Pancreas (tissue), 10 donors: ENCODE measurements at regions not wholly inside any gene's neighbourhood (a gene's known extent, or its start where the extent isn't known, plus 50 kb on each side); places are given as distances from the start of the nearest gene placed in this dataset.

Source experiments
- ATAC-seq, 4 donors: fragments of 200-7000 bp; cut with Tn5 transposase; one replicate each; pipeline versions ENCODE4 v1.8.0 to v1.9.1; 2020; ENCODE audit warnings: mild to moderate bottlenecking in 4 of 4, moderate library complexity in 4 of 4
- DNase-seq, 6 donors: peaks; one replicate each; pipeline ENCODE4 v3.0.0-alpha.2; 2020
- FAIRE-seq: peaks from 2 replicates; lab custom pipeline; 2012; peaks lifted over from hg19 to GRCh38; lab: Jason Lieb, UNC
- H3K27ac ChIP-seq, 4 donors: fragments of 200-600 bp; sonication (generic); 1 replicate in 3 of 4; 2 replicates in 1 of 4; pipeline versions ENCODE4 v1.5.0 to v1.8.0; 2020
- H3K27me3 ChIP-seq, 4 donors: fragments of 200-600 bp; one replicate each; pipeline ENCODE4 v1.8.0; 2021
- H3K36me3 ChIP-seq, 3 donors: fragments of 200-600 bp; sonication (generic) in 1 of 3; one replicate each; pipeline versions ENCODE4 v1.5.0 to v1.8.0; 2020 to 2021
- H3K4me1 ChIP-seq, 3 donors: fragments of 200-600 bp; one replicate each; pipeline ENCODE4 v1.8.0; 2021
- H3K4me3 ChIP-seq, 4 donors: fragments of 200-600 bp; sonication (generic) in 2 of 4; one replicate each; pipeline versions ENCODE4 v1.5.0 to v1.8.0; 2020 to 2021
- H3K9me3 ChIP-seq, 4 donors: fragments of 200-600 bp; one replicate each; pipeline ENCODE4 v1.8.0; 2021
- CTCF ChIP-seq, 4 donors: fragments of 200-600 bp; sonication (generic) in 3 of 4; IDR thresholded peaks; one replicate each; pipeline versions ENCODE4 v1.5.0 to v1.8.0; 2021; ENCODE audit warnings: antibody characterized with exemption in 4 of 4
- WGBS, 2 donors: extraction: QIAGEN DNeasy Blood & Tissue Kit; methylation state at CpG; one replicate each; pipeline ENCODE4 v1.1.7; 2013; 5-methylcytosine and 5-hydroxymethylcytosine counted together
- intact Hi-C, 3 donors: fragments of 100-400 bp; cut with DNase I; formaldehyde crosslinking; loops; one replicate each; pipeline versions ENCODE4 v1.11.1 to v1.14.2; 2022
- donor health status: healthy with polysubstance abuse.
- donor health status: DM: no; HTN: no; CAD: no; lungs with moderate emphysema.
- donor health status: DM: no; HTN: no; CAD: no.
- donor health status: control.
- donor health status: control.
- donor health status: Bipolar disorder and iron deficiency.
- donor health status: DM: yes; HTN: yes; CAD: no.
- donor health status: DM: no; HTN: no; CAD: no.
- donor health status: DM: no; HTN: no; CAD: no.
- donor health status: DM: yes; HTN: yes; CAD: no.

GRCh38 chr4:181258569-181258968 is 984.6 kb upstream of the TENM3 start:
- no peak overlapping the region for H3K4me3 ChIP-seq
- H3K27me3 ChIP-seq: no peaks in the 10 kb centered on the region
- no peaks in the 10 kb centered on the region for H3K9me3 ChIP-seq
- no peak for TF ChIP-seq CTCF (IDR thresholded peaks at IDR 0.05)
- 1 to 3% methylated on average over 2 of the region's 2 CpGs for WGBS, 2 donors
- intact Hi-C loops: no loop called here
- no peaks in the 10 kb centered on the region for H3K36me3 ChIP-seq
- FAIRE-seq (no peak), DNase-seq (no peak), ATAC-seq (no peak)
- no peak overlapping the region for H3K27ac ChIP-seq
- no peaks in the 10 kb centered on the region for H3K4me1 ChIP-seq

GRCh38 chr4:181259081-181259709 is 984.0 kb upstream of the TENM3 start:
- ATAC-seq: no peak
- H3K27ac ChIP-seq: no peak overlapping the region
- WGBS, 2 donors: 49 to 58% methylated on average over 4 of the region's 4 CpGs
- no peak for TF ChIP-seq CTCF (IDR thresholded peaks at IDR 0.05)
- no peaks in the 10 kb centered on the region for H3K4me1 ChIP-seq
- no peaks in the 10 kb centered on the region for H3K27me3 ChIP-seq
- no peak for FAIRE-seq
- no peaks in the 10 kb centered on the region for H3K36me3 ChIP-seq
- intact Hi-C loops: no loop called here
- DNase-seq: no peak
- no peak overlapping the region for H3K4me3 ChIP-seq
- H3K9me3 ChIP-seq: no peaks in the 10 kb centered on the region

GRCh38 chr4:181261279-181261678 is 981.9 kb upstream of the TENM3 start:
- no peak overlapping the region for H3K27ac ChIP-seq
- ATAC-seq (no peak), FAIRE-seq (no peak), DNase-seq (no peak)
- no peak for TF ChIP-seq CTCF (IDR thresholded peaks at IDR 0.05)
- intact Hi-C loops: no loop called here
- WGBS, 2 donors: 9 to 13% methylated on average over 5 of the region's 5 CpGs
- no peak overlapping the region for H3K4me3 ChIP-seq
- no peaks in the 10 kb centered on the region for H3K27me3 ChIP-seq
- H3K36me3 ChIP-seq: no peaks in the 10 kb centered on the region
- no peaks in the 10 kb centered on the region for H3K4me1 ChIP-seq
- no peaks in the 10 kb centered on the region for H3K9me3 ChIP-seq

GRCh38 chr4:181264893-181265292 is 978.3 kb upstream of the TENM3 start:
- Histone ChIP-seq H3K4me3 (no peak overlapping the region), H3K4me1 (no peaks in the 10 kb centered on the region), H3K27ac (no peak overlapping the region), H3K36me3 (no peaks in the 10 kb centered on the region), H3K27me3 (no peaks in the 10 kb centered on the region), H3K9me3 (no peaks in the 10 kb centered on the region)
- FAIRE-seq (no peak), DNase-seq (no peak), ATAC-seq (no peak)
- intact Hi-C loops: no loop called here
- no peak for TF ChIP-seq CTCF (IDR thresholded peaks at IDR 0.05)
- WGBS, 2 donors: 23 to 24% methylated on average over 9 of the region's 9 CpGs

GRCh38 chr4:181265370-181265769 is 977.8 kb upstream of the TENM3 start:
- no peak overlapping the region for H3K4me3 ChIP-seq
- no peaks in the 10 kb centered on the region for H3K36me3 ChIP-seq
- no peak for FAIRE-seq
- no peak for TF ChIP-seq CTCF (IDR thresholded peaks at IDR 0.05)
- H3K27ac ChIP-seq: no peak overlapping the region
- no peaks in the 10 kb centered on the region for H3K27me3 ChIP-seq
- no peak for DNase-seq
- WGBS, 2 donors: 37 to 41% methylated on average over 4 of the region's 4 CpGs
- H3K4me1 ChIP-seq: no peaks in the 10 kb centered on the region
- H3K9me3 ChIP-seq: no peaks in the 10 kb centered on the region
- no peak for ATAC-seq
- intact Hi-C loops: no loop called here
